CD14-positive monocyte (primary cell): ENCODE measurements at regions not wholly inside any gene's neighbourhood (a gene's known extent, or its start where the extent isn't known, plus 50 kb on each side); places are given as distances from the start of the nearest gene placed in this dataset.

ENCODE experiments used
- DNase-seq, 3 donors: peaks; one replicate each; pipeline ENCODE4 v3.0.0-alpha.2; 2011 to 2022
- H2AFZ ChIP-seq: 2 replicates; pipeline ENCODE4 v1.6.0; 2012; ENCODE audit warnings: mild to moderate bottlenecking, low read depth, low read length, inconsistent platforms; ENCODE audit not compliant: insufficient read depth, poor library complexity, severe bottlenecking
- H3K27ac ChIP-seq, 2 donors: 1 replicate in 1 of 2; 2 replicates in 1 of 2; pipeline ENCODE4 v1.5.1; 2012 to 2013; ENCODE audit warnings: low read length in 2 of 2, control low read depth in 1 of 2, inconsistent platforms in 1 of 2, low read depth in 1 of 2, mild to moderate bottlenecking in 1 of 2
- H3K27me3 ChIP-seq, 2 donors: one replicate each; pipeline versions ENCODE4 v1.6.0 to v1.6.1; 2011 to 2013; ENCODE audit warnings: low read length in 2 of 2; ENCODE audit not compliant: control insufficient read depth in 2 of 2, insufficient read depth in 2 of 2
- H3K36me3 ChIP-seq, 2 donors: replicated peaks in 1 of 2; 1 replicate in 1 of 2; 2 replicates in 1 of 2; pipeline versions ENCODE4 v1.5.1 to v1.6.1; 2012 to 2013; ENCODE audit warnings: low read length in 2 of 2, control low read depth in 1 of 2, inconsistent platforms in 1 of 2, mild to moderate bottlenecking in 1 of 2; ENCODE audit not compliant: insufficient read depth in 2 of 2, control insufficient read depth in 1 of 2
- H3K4me1 ChIP-seq, 2 donors: 1 replicate in 1 of 2; 2 replicates in 1 of 2; pipeline versions ENCODE4 v1.5.1 to v1.6.1; 2012 to 2013; ENCODE audit warnings: low read length in 2 of 2, control low read depth in 1 of 2, inconsistent platforms in 1 of 2, mild to moderate bottlenecking in 1 of 2, moderate library complexity in 1 of 2; ENCODE audit not compliant: insufficient read depth in 2 of 2, control insufficient read depth in 1 of 2
- H3K4me2 ChIP-seq: replicated peaks from 2 replicates; pipeline ENCODE3; 2012; ENCODE audit warnings: low read length, moderate library complexity, mild to moderate bottlenecking; ENCODE audit not compliant: poor library complexity, severe bottlenecking; ENCODE audit errors: extremely low read depth
- H3K4me3 ChIP-seq, 3 experiments: fragments of 200-600 bp in 1 of 3; sonication (generic) in 1 of 3; replicated peaks in 1 of 3; 1 replicate in 2 of 3; 2 replicates in 1 of 3; pipeline ENCODE4 v1.5.1; 2011 to 2013; ENCODE audit warnings: low read length in 3 of 3, mild to moderate bottlenecking in 3 of 3, control low read depth in 2 of 3, low read depth in 2 of 3, inconsistent platforms in 1 of 3, moderate library complexity in 1 of 3
- H3K79me2 ChIP-seq: 2 replicates; pipeline ENCODE4 v1.6.0; 2012; ENCODE audit warnings: mild to moderate bottlenecking, control low read depth, inconsistent platforms, low read length, moderate library complexity; ENCODE audit not compliant: insufficient read depth
- H3K9ac ChIP-seq: 2 replicates; pipeline ENCODE4 v1.6.0; 2017; ENCODE audit warnings: low read length, mild to moderate bottlenecking; ENCODE audit not compliant: insufficient read depth, poor library complexity, severe bottlenecking
- H3K9me3 ChIP-seq, 2 donors: replicated peaks in 1 of 2; 1 replicate in 1 of 2; 2 replicates in 1 of 2; pipeline versions ENCODE4 v1.5.1 to v1.6.1; 2012 to 2013; ENCODE audit warnings: low read length in 2 of 2, control low read depth in 1 of 2; ENCODE audit not compliant: control insufficient read depth in 1 of 2, insufficient read depth in 1 of 2
- H4K20me1 ChIP-seq: 2 replicates; pipeline ENCODE4 v1.6.0; 2012; ENCODE audit warnings: mild to moderate bottlenecking, low read length, control low read depth, moderate library complexity; ENCODE audit not compliant: insufficient read depth
- H3K27ac Mint-ChIP-seq, 7 donors: one replicate each; pipeline ENCODE4 v1.8.0; 2020; ENCODE audit warnings: mild to moderate bottlenecking in 7 of 7, mixed read lengths in 7 of 7, moderate library complexity in 6 of 7, inconsistent platforms in 2 of 7
- H3K27me3 Mint-ChIP-seq, 3 donors: one replicate each; pipeline ENCODE4 v1.8.0; 2021 to 2022; ENCODE audit warnings: low read depth in 3 of 3, mild to moderate bottlenecking in 3 of 3, mixed read lengths in 3 of 3, moderate library complexity in 3 of 3, inconsistent platforms in 1 of 3
- H3K36me3 Mint-ChIP-seq, 2 donors: one replicate each; pipeline ENCODE4 v1.8.0; 2020; ENCODE audit warnings: mixed read lengths in 2 of 2, inconsistent platforms in 1 of 2, mild to moderate bottlenecking in 1 of 2
- H3K4me1 Mint-ChIP-seq: one replicate; pipeline ENCODE4 v1.8.0; 2020; ENCODE audit warnings: mild to moderate bottlenecking, mixed read lengths
- H3K4me3 Mint-ChIP-seq, 2 donors: one replicate each; pipeline ENCODE4 v1.8.0; 2020; ENCODE audit warnings: mild to moderate bottlenecking in 2 of 2, mixed read lengths in 2 of 2, moderate library complexity in 1 of 2
- H3K9me3 Mint-ChIP-seq, 7 donors: one replicate each; pipeline ENCODE4 v1.8.0; 2020 to 2022; ENCODE audit warnings: mixed read lengths in 7 of 7, mild to moderate bottlenecking in 6 of 7, moderate library complexity in 6 of 7, inconsistent platforms in 2 of 7
- WGBS: methylation state at CpG from one replicate; pipeline ENCODE4 v1.1.5; 2013; ENCODE audit warnings: missing lambda C conversion rate; ENCODE audit not compliant: insufficient coverage; 5-methylcytosine and 5-hydroxymethylcytosine counted together
- intact Hi-C, 2 donors: fragments of 100-400 bp; cut with micrococcal nuclease; formaldehyde crosslinking; loops; one replicate each; pipeline versions ENCODE4 v1.15.0 to v1.15.1; 2023
- TF ChIP-seq, protein P1 (sequence below): fragments of 200-600 bp; IDR thresholded peaks from one replicate; pipeline ENCODE4 v1.8.0; 2022; ENCODE audit warnings: antibody characterized with exemption, mild to moderate bottlenecking

DNA sequence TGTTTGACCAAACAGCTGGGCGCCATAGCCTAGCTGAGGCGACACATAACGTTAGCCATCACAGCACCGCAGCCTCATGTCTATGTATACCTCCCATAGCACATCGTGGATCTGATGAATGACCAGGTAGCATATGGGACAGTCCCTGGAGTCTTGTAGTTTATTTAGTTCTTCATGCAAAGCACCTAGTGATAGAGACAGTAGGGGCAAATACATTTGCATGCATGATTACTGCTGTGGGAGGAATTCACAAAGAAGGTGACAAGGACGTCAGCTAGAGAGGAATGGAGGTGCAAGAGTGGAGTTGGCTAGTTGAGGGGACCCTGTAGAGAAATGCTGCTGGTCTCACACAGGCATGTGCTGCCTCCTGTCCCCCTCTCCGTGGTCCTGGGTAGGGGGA, 478.9 kb upstream of the HS6ST1 start:
- intact Hi-C loops: no loop called here
- H3K9me3 ChIP-seq: no peaks in the 10 kb centered on the region
- H3K79me2 ChIP-seq: no peaks in the 10 kb centered on the region
- Mint-ChIP-seq H3K9me3 (peaks cover 0 to 3% (median 0%) of the 10 kb centered on the region in 7 donors), H3K4me1 (no peaks in the 10 kb centered on the region), H3K36me3 (no peaks in the 10 kb centered on the region), H3K27me3 (peaks cover 1 to 9% (median 5%) of the 10 kb centered on the region in 3 donors), H3K27ac (no peak overlapping the region), H3K4me3 (no peak overlapping the region)
- H3K36me3 ChIP-seq: no peaks in the 10 kb centered on the region
- no peaks in the 10 kb centered on the region for H3K4me1 ChIP-seq
- H3K27me3 ChIP-seq: no peaks in the 10 kb centered on the region
- DNase-seq: no peak
- H3K4me3 ChIP-seq: no peak overlapping the region
- no peak overlapping the region for H2AFZ ChIP-seq
- TF ChIP-seq, protein P1, sequence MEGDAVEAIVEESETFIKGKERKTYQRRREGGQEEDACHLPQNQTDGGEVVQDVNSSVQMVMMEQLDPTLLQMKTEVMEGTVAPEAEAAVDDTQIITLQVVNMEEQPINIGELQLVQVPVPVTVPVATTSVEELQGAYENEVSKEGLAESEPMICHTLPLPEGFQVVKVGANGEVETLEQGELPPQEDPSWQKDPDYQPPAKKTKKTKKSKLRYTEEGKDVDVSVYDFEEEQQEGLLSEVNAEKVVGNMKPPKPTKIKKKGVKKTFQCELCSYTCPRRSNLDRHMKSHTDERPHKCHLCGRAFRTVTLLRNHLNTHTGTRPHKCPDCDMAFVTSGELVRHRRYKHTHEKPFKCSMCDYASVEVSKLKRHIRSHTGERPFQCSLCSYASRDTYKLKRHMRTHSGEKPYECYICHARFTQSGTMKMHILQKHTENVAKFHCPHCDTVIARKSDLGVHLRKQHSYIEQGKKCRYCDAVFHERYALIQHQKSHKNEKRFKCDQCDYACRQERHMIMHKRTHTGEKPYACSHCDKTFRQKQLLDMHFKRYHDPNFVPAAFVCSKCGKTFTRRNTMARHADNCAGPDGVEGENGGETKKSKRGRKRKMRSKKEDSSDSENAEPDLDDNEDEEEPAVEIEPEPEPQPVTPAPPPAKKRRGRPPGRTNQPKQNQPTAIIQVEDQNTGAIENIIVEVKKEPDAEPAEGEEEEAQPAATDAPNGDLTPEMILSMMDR: no peak
- H4K20me1 ChIP-seq: no peaks in the 10 kb centered on the region
- H3K9ac ChIP-seq: no peak overlapping the region
- WGBS: 89% methylated on average over 1 of the region's 7 CpGs
- H3K4me2 ChIP-seq: no peak overlapping the region
- no peak overlapping the region for H3K27ac ChIP-seq

DNA sequence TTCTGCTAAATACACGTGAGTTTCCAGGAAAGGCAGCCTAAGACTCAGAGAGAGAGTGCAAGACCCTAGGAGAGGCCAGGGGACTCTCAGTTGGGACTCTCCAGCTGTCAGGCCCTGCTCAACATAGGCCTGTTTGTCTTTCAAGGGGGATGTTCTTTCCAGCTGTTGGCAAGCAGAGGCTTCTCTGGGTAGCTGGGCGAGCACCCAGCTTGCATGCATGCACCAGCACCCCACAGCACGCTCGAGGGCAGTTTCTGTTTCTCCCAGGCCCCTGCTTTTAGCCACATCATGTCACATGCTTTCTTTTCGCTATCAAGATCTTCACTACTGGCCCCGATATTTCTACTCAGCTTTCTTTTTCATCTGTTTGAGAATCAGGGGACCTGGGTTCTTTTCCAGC, 479.3 kb upstream of the HS6ST1 start:
- Mint-ChIP-seq H3K4me3 (no peak overlapping the region), H3K27me3 (peaks cover 3 to 9% (median 5%) of the 10 kb centered on the region in 3 donors), H3K36me3 (no peaks in the 10 kb centered on the region), H3K9me3 (peaks cover 0 to 3% (median 0%) of the 10 kb centered on the region in 7 donors), H3K27ac (no peak overlapping the region), H3K4me1 (no peaks in the 10 kb centered on the region)
- Histone ChIP-seq H3K4me2 (no peak overlapping the region), H3K9me3 (no peaks in the 10 kb centered on the region), H3K9ac (no peak overlapping the region), H3K27ac (no peak overlapping the region), H3K79me2 (no peaks in the 10 kb centered on the region), H3K4me3 (no peak overlapping the region), H2AFZ (no peak overlapping the region), H3K4me1 (no peaks in the 10 kb centered on the region), H3K36me3 (no peaks in the 10 kb centered on the region), H4K20me1 (no peaks in the 10 kb centered on the region), H3K27me3 (no peaks in the 10 kb centered on the region)
- intact Hi-C loops: no loop called here
- TF ChIP-seq, protein P1: no peak
- DNase-seq: no peak
- 90% methylated on average over 5 of the region's 6 CpGs for WGBS
